ENCODE measurements at regions not wholly inside any gene's neighbourhood (a gene's known extent, or its start where the extent isn't known, plus 50 kb on each side); places are given as distances from the start of the nearest gene placed in this dataset.
"Not testable (repeated sequence)": the region's sequence is repeated elsewhere in the genome, so short reads cannot be mapped to it uniquely, and the experiment has no call there.

DNA sequence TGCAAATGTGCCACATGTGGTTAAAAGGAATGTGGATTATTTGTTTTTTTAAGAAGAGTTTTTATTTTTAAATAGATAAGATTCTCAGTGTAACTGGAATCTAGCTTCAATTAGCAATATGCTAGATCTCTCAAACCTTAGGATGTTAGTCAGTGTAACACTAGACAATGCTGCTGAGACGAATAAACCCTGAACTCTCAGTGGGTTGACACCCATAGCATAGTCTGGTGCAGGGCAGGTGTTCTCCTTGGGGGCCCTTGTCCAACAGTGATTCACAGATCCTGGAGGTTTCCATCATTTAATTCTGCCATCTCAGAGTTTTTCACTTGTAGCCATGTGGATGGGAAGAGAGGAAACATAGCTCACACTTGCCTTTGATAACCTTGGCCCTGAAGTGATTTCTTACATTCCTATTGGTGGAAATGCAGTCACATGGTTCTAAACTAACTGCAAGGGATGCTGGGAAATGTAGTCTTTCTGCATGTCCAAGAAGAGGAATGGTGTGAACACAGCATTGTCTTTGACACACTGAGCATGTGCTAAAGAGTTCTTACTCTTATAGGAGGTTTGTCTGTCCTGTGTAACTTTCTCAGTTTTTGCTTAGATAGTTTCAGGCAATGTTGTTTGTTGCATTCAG, 110.4 kb upstream of the EEF2KMT start:
- H3K27ac ChIP-seq (ENCODE audit: low read length); H3K9me3 ChIP-seq (replicated peaks; ENCODE audit: control insufficient read depth, low read depth, low read length); H3K36me3 ChIP-seq (ENCODE audit: control insufficient read depth, insufficient read depth, low read length); H3K27me3 ChIP-seq (ENCODE audit: control insufficient read depth, insufficient read depth, low read length); H3K4me3 ChIP-seq (ENCODE audit: low read length): not testable (repeated sequence)
- WGBS (ENCODE audit: insufficient coverage), result 89% methylated on average over 1 of the region's 1 CpG
- peaks cover 15% of the 10 kb centered on the region for H3K4me1 ChIP-seq (ENCODE audit: control insufficient read depth, insufficient read depth, low read length)
- DNase-seq, result peak; percentile 19

DNA sequence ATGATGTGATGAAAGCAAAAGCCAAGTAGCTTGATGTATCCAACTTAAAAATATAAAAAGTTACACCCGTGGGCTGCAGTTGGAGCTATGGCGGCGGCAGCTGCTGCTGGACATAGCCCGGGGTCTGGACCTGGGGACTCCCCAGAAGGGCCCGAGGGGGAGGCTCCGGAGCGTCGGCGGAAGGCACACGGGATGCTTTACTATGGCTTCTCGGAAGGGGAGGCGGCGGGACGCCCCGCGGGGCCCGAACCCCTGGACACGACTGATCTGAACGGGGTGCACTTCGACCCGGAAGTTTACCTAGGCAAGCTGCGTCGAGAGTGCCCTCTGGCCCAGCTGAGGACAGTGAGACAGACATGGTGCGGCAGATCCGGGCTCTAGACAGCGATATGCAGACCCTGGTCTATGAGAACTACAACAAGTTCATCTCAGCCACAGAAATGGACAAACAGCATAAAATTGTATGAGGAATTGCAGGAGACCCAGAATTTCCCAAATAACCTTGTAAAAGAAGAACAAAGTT, 109.5 kb upstream of the EEF2KMT start:
- Histone ChIP-seq H3K36me3 (ENCODE audit: control insufficient read depth, insufficient read depth, low read length) (no peaks in the 10 kb centered on the region), H3K9me3 (replicated peaks; ENCODE audit: control insufficient read depth, low read depth, low read length) (no peaks in the 10 kb centered on the region), H3K4me1 (ENCODE audit: control insufficient read depth, insufficient read depth, low read length) (peaks cover 10% of the 10 kb centered on the region), H3K4me3 (ENCODE audit: low read length) (no peak overlapping the region), H3K27me3 (ENCODE audit: control insufficient read depth, insufficient read depth, low read length) (no peaks in the 10 kb centered on the region), H3K27ac (ENCODE audit: low read length) (peak overlapping the region; percentile 65)
- no peak for DNase-seq
- WGBS (ENCODE audit: insufficient coverage), result 80% methylated on average over 22 of the region's 26 CpGs

DNA sequence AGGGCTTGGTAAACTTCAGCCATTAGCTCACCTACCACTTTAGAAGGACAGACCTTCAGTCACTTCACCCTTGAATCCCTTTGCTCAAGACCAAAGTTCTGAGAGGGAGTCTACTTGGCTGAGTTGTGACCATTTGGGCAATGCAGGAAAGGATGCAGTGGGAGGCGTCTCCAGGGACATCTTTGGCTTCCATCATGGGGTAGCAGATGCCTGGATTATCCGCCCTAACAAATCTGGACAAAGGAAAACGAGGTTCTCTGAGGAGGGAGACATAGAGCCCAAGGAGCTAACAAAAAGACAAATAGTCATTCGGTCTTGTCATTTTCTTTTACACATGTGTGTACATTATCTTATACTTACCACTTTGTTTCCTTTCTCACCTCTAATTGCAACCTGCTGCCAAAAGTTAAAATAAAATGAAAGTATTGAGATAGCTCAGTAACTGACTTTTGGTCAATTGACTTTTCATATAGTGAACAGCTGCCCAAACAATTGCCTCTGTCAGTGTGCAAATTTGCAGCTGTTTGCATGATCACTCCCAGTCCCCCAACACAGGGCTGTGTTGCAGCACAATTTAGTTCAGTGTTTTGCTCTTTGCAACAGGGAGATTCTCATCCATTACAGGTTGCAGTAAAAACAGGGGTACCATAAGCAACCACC, 108.9 kb upstream of the EEF2KMT start:
- Histone ChIP-seq H3K36me3 (ENCODE audit: control insufficient read depth, insufficient read depth, low read length) (no peaks in the 10 kb centered on the region), H3K27me3 (ENCODE audit: control insufficient read depth, insufficient read depth, low read length) (no peaks in the 10 kb centered on the region), H3K4me3 (ENCODE audit: low read length) (no peak overlapping the region), H3K9me3 (replicated peaks; ENCODE audit: control insufficient read depth, low read depth, low read length) (no peaks in the 10 kb centered on the region), H3K27ac (ENCODE audit: low read length) (peak overlapping the region; percentile 67), H3K4me1 (ENCODE audit: control insufficient read depth, insufficient read depth, low read length) (peaks cover 10% of the 10 kb centered on the region)
- DNase-seq, result peak; percentile 65
- 60% methylated on average over 1 of the region's 4 CpGs for WGBS (ENCODE audit: insufficient coverage)

DNA sequence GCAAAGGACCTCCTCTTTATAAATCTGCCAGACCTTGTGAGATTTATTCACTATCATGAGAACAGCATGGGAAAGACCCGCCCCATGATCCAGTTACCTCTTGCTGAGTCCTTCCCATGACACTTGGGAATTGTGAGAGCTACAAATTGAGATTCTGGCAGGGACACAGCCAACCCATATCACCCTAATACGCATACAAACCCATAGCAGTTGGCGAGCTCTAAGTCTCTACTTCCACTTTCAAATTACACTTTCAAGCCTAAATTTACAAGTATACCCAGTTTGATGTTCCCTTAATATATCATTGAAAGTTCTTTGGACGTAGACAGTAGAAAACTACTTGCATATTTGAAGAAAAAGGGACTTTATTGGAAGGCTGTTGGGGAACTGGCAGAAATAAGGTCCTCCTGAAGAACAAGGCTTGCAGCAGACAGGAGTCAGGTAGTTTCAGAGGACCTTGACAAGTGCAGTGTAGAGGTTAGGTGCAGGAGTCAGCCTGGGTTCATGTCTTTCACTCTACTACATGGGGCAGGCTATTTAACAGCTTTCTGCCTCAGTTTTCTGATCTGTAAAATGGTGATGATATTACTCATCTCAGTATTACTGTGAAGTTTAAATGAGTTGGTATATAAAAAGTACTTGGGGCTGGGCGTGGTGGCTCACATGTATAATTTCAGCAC, 107.9 kb upstream of the EEF2KMT start:
- Histone ChIP-seq H3K36me3 (ENCODE audit: control insufficient read depth, insufficient read depth, low read length) (no peaks in the 10 kb centered on the region), H3K27ac (ENCODE audit: low read length) (no peak overlapping the region), H3K4me1 (ENCODE audit: control insufficient read depth, insufficient read depth, low read length) (peaks cover 10% of the 10 kb centered on the region), H3K4me3 (ENCODE audit: low read length) (no peak overlapping the region), H3K9me3 (replicated peaks; ENCODE audit: control insufficient read depth, low read depth, low read length) (no peaks in the 10 kb centered on the region), H3K27me3 (ENCODE audit: control insufficient read depth, insufficient read depth, low read length) (no peaks in the 10 kb centered on the region)
- 60% methylated on average over 1 of the region's 5 CpGs for WGBS (ENCODE audit: insufficient coverage)
- peak; percentile 12 for DNase-seq

DNA sequence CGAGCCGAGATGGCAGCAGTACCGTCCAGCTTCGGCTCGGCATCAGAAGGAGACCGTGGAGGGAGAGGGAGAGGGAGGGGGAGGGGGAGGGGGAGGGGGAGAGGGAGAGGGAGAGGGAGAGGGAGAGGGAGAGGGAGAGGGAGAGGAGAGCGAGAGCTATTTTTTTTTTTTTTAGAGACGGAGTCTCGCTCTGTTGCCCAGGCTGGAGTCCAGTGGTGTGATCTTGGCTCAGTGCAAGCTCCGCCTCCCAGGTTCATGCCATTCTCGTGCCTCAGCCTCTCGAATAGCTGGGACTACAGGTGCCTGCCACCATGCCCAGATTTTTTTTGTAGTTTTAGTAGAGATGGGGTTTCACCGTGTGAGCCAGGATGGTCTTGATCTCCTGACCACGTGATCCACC, 106.1 kb upstream of the EEF2KMT start:
- H3K4me3 ChIP-seq (ENCODE audit: low read length); H3K9me3 ChIP-seq (replicated peaks; ENCODE audit: control insufficient read depth, low read depth, low read length); DNase-seq; H3K27ac ChIP-seq (ENCODE audit: low read length); H3K36me3 ChIP-seq (ENCODE audit: control insufficient read depth, insufficient read depth, low read length); H3K27me3 ChIP-seq (ENCODE audit: control insufficient read depth, insufficient read depth, low read length): not testable (repeated sequence)
- WGBS (ENCODE audit: insufficient coverage), result 89% methylated on average over 7 of the region's 14 CpGs
- peaks cover 10% of the 10 kb centered on the region for H3K4me1 ChIP-seq (ENCODE audit: control insufficient read depth, insufficient read depth, low read length)

DNA sequence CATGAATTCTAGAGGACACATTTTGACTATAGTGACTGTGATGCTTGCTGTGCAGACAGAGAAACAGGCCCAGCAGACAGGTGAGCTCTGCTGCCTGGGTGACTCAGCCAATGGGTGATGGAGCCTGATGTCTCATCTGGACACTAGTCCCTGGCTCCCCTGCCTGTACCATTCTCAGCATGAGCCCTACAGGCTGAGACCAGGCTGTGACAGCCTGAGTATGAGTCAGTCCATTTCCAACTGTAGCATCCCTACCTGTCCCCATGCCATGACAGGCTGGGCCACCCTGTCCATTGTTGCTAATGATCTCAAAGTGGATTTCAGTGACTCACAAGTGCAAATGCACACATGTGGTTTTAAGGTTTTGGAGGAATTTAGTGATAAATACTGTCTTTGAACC, 102.5 kb upstream of the EEF2KMT start:
- no peaks in the 10 kb centered on the region for H3K9me3 ChIP-seq (replicated peaks; ENCODE audit: control insufficient read depth, low read depth, low read length)
- no peaks in the 10 kb centered on the region for H3K4me1 ChIP-seq (ENCODE audit: control insufficient read depth, insufficient read depth, low read length)
- H3K27me3 ChIP-seq (ENCODE audit: control insufficient read depth, insufficient read depth, low read length), result no peaks in the 10 kb centered on the region
- no peak overlapping the region for H3K4me3 ChIP-seq (ENCODE audit: low read length)
- DNase-seq, result no peak
- H3K27ac ChIP-seq (ENCODE audit: low read length), result no peak overlapping the region
- H3K36me3 ChIP-seq (ENCODE audit: control insufficient read depth, insufficient read depth, low read length), result no peaks in the 10 kb centered on the region

DNA sequence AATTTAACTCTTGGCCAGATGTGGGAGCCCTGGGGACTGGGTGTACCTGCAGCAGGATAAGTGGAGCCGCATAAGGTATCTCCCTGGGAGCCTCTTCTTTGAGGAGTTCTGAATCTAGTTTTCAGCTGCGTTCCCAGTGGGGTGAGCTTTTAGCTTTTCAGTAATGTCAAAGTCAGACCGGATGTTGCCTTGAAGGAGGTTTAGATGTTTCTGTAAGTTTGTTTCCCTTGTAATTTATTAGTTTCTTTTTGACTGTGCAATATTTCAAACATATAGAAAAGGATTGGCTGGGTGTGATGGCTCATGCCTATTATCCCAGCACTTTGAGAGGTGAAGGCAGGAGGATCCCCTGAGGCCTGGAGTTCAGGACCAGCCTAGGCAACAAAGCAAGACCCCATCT, 98.6 kb upstream of the EEF2KMT start:
- H3K4me3 ChIP-seq (ENCODE audit: low read length), result no peak overlapping the region
- 62% methylated on average over 2 of the region's 3 CpGs for WGBS (ENCODE audit: insufficient coverage)
- DNase-seq, result no peak
- H3K9me3 ChIP-seq (replicated peaks; ENCODE audit: control insufficient read depth, low read depth, low read length), result no peaks in the 10 kb centered on the region
- H3K27ac ChIP-seq (ENCODE audit: low read length), result no peak overlapping the region
- H3K36me3 ChIP-seq (ENCODE audit: control insufficient read depth, insufficient read depth, low read length), result no peaks in the 10 kb centered on the region
- no peaks in the 10 kb centered on the region for H3K27me3 ChIP-seq (ENCODE audit: control insufficient read depth, insufficient read depth, low read length)
- no peaks in the 10 kb centered on the region for H3K4me1 ChIP-seq (ENCODE audit: control insufficient read depth, insufficient read depth, low read length)

DNA sequence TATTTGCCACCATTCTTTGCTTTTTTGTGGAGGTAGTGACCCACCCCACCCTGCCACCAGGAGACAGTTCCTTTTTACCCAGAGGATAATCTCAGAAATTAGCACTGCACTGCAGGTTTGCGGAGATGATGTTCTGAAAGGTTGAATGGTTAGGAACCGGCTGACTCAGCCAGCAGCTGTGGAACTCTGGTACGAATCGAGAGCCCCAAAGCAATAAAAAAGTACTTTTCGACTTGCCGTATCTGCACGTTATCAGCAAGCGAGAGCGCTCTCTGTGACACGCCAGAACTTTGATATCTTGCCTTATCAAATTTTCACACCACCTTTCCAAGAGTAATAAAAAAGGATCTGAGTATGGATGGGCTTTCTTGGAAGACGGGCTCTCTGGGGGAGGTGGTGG, 96.3 kb upstream of the EEF2KMT start:
- WGBS (ENCODE audit: insufficient coverage), result 95% methylated on average over 2 of the region's 11 CpGs
- no peaks in the 10 kb centered on the region for H3K36me3 ChIP-seq (ENCODE audit: control insufficient read depth, insufficient read depth, low read length)
- H3K4me1 ChIP-seq (ENCODE audit: control insufficient read depth, insufficient read depth, low read length), result no peaks in the 10 kb centered on the region
- no peaks in the 10 kb centered on the region for H3K27me3 ChIP-seq (ENCODE audit: control insufficient read depth, insufficient read depth, low read length)
- H3K4me3 ChIP-seq (ENCODE audit: low read length), result no peak overlapping the region
- no peak overlapping the region for H3K27ac ChIP-seq (ENCODE audit: low read length)
- no peak for DNase-seq
- H3K9me3 ChIP-seq (replicated peaks; ENCODE audit: control insufficient read depth, low read depth, low read length), result no peaks in the 10 kb centered on the region

DNA sequence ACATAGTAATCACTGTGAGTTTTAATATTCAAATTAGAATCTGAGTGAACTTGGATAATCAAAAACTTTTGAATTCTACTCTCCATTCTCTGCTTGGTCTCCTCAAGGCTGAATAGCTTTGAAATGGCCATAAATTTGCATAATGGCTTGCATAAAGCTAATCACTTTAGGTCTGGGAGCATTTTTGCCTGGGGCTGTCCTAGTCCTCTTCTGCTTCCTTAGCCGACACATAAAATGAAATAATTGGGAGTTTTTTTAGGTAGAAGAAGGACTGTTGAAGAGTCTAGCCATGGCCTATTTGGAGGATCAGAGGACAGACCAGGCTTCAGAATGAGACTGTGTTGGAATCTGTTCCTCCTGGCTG, 91.4 kb upstream of the EEF2KMT start:
- no peak overlapping the region for H3K4me3 ChIP-seq (ENCODE audit: low read length)
- no peaks in the 10 kb centered on the region for H3K9me3 ChIP-seq (replicated peaks; ENCODE audit: control insufficient read depth, low read depth, low read length)
- WGBS (ENCODE audit: insufficient coverage), result no CpG with 5 or more reads among the region's 1 CpG
- DNase-seq, result no peak
- H3K27me3 ChIP-seq (ENCODE audit: control insufficient read depth, insufficient read depth, low read length), result no peaks in the 10 kb centered on the region
- no peak overlapping the region for H3K27ac ChIP-seq (ENCODE audit: low read length)
- H3K4me1 ChIP-seq (ENCODE audit: control insufficient read depth, insufficient read depth, low read length), result no peaks in the 10 kb centered on the region
- H3K36me3 ChIP-seq (ENCODE audit: control insufficient read depth, insufficient read depth, low read length), result no peaks in the 10 kb centered on the region

DNA sequence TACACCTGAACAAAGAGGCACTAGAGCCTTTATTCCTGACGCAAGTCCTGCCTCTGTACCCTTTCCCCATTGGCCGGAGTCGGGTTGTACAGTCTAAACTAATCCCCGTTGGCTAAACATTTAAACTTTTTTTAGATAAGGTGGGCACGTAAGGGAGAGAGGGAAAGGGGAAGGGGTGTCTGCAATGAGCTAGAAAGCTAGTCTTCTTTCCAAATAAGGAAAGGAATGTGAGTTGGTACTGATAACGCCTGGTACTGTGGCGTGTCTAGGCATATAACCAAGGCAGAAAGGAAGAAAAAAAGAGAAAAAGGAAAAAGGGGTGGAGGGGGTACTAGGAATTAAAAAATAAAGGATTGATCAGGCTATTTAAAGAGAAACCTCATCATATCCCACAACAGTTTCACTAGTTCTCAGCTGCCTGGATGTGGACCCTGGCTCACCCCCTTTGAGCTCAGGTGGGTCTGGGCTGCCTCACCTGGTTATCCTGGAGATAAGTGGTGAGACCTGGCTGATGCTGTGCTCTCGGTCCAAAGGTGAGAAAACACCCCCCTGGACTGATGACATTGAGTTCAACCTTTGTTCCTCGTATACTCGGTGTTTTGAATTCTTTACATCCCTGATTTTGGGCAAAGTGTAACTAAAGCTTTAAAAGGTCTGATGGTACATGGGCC, 90.9 kb upstream of the EEF2KMT start:
- H3K27me3 ChIP-seq (ENCODE audit: control insufficient read depth, insufficient read depth, low read length), result no peaks in the 10 kb centered on the region
- WGBS (ENCODE audit: insufficient coverage), result 46% methylated on average over 4 of the region's 10 CpGs
- DNase-seq, result no peak
- no peaks in the 10 kb centered on the region for H3K4me1 ChIP-seq (ENCODE audit: control insufficient read depth, insufficient read depth, low read length)
- no peak overlapping the region for H3K27ac ChIP-seq (ENCODE audit: low read length)
- H3K36me3 ChIP-seq (ENCODE audit: control insufficient read depth, insufficient read depth, low read length), result no peaks in the 10 kb centered on the region
- no peak overlapping the region for H3K4me3 ChIP-seq (ENCODE audit: low read length)
- H3K9me3 ChIP-seq (replicated peaks; ENCODE audit: control insufficient read depth, low read depth, low read length), result no peaks in the 10 kb centered on the region
